A673 (cell line): ENCODE measurements at regions not wholly inside any gene's neighbourhood (a gene's known extent, or its start where the extent isn't known, plus 50 kb on each side); places are given as distances from the start of the nearest gene placed in this dataset.

Source experiments
- BruUV-seq: library from RNA; stranded (reverse); fragments of 400-500 nt; replicated peaks from 2 replicates; lab custom pipeline; 2021; lab: Mats Ljungman, UMichigan
- CTCF ChIA-PET: fragments of 300-600 bp; sonication (Branson Sonifier 250); formaldehyde crosslinking; loops from one replicate; lab custom pipeline; 2022; ENCODE audit warnings: antibody characterized with exemption; lab: Charles Lee
- POLR2A ChIA-PET: fragments of 300-600 bp; sonication (Branson Sonifier 250); formaldehyde crosslinking; loops from one replicate; lab custom pipeline; 2022; ENCODE audit warnings: antibody characterized with exemption; ENCODE audit not compliant: low non-redundant PET; lab: Charles Lee
- DNase-seq: peaks from one replicate; pipeline ENCODE4 v3.0.0-alpha.2; 2015; ENCODE audit warnings: low spot score
- H3K27ac ChIP-seq: fragments of 200-600 bp; sonication (generic); 2 replicates; pipeline ENCODE4 v1.5.1; 2016; ENCODE audit warnings: mixed run types, low read depth, mild to moderate bottlenecking, mixed read lengths, antibody characterized with exemption, low read length; ENCODE audit not compliant: poor library complexity, severe bottlenecking
- H3K27me3 ChIP-seq: fragments of 200-600 bp; sonication (generic); replicated peaks from 2 replicates; pipeline ENCODE4 v1.6.1; 2017; ENCODE audit warnings: mixed run types, low read depth, mild to moderate bottlenecking, mixed read lengths, antibody characterized with exemption, low read length; ENCODE audit not compliant: insufficient read depth, poor library complexity
- H3K36me3 ChIP-seq: fragments of 200-600 bp; sonication (generic); 2 replicates; pipeline ENCODE4 v1.6.1; 2016; ENCODE audit warnings: mixed run types, mild to moderate bottlenecking, mixed read lengths, antibody characterized with exemption, low read length; ENCODE audit not compliant: insufficient read depth, poor library complexity, severe bottlenecking
- H3K4me1 ChIP-seq: fragments of 200-600 bp; sonication (generic); 2 replicates; pipeline ENCODE4 v1.6.1; 2017; ENCODE audit warnings: mixed run types, mild to moderate bottlenecking, mixed read lengths, antibody characterized with exemption, low read length; ENCODE audit not compliant: insufficient read depth, poor library complexity, severe bottlenecking
- H3K4me3 ChIP-seq: fragments of 200-600 bp; sonication (generic); 2 replicates; pipeline ENCODE4 v1.5.1; 2016; ENCODE audit warnings: low read depth, mixed run types, mild to moderate bottlenecking, mixed read lengths, low read length; ENCODE audit not compliant: poor library complexity, severe bottlenecking
- H3K9me3 ChIP-seq: fragments of 200-600 bp; sonication (generic); 2 replicates; pipeline ENCODE4 v1.6.1; 2016; ENCODE audit warnings: mixed run types, low read depth, mild to moderate bottlenecking, mixed read lengths, antibody characterized with exemption, low read length; ENCODE audit not compliant: poor library complexity, severe bottlenecking
- EZH2 ChIP-seq: fragments of 200-600 bp; sonication (generic); IDR thresholded peaks from 2 replicates; pipeline ENCODE4 v1.6.1; 2017; ENCODE audit warnings: borderline replicate concordance, low read depth, mild to moderate bottlenecking, mixed read lengths, antibody characterized with exemption, low read length; ENCODE audit not compliant: poor library complexity, severe bottlenecking
- intact Hi-C: fragments of 100-400 bp; cut with micrococcal nuclease; formaldehyde crosslinking; loops from one replicate; pipeline ENCODE4 v1.10.0; 2022; ENCODE audit not compliant: unreplicated experiment
- TF ChIP-seq, protein P1 (sequence below): fragments of 300-800, 200-600 bp; sonication (generic); conservative IDR thresholded peaks from 2 replicates; pipeline ENCODE4 v1.5.1; 2017; ENCODE audit warnings: low read depth, mild to moderate bottlenecking, antibody characterized with exemption, low read length, moderate library complexity, mixed read lengths

DNA sequence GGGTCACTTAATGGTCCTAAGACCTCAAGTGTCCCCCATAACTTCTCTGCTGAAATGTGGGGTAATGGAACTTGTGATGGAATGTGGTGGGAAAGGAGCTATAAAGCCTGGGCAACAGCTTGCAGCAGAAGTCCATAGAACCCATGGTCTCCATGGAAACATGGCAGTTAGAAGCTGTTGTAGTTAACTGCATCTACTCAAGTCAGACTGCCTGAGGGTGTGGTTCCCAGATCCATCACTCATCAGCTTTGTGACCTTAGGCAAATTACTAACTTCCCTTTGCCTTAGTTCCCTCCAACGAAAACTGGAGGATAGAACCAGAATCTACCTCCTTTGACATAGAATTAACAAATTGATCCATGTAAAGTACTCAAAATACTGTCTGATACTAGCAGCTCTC is 113.0 kb downstream of the SPATA18 start:
- CTCF ChIA-PET: no interaction called here
- H3K4me3 ChIP-seq: no peak overlapping the region
- intact Hi-C loops: no loop called here
- no peak for DNase-seq
- no TSS peak for BruUV-seq
- no peaks in the 10 kb centered on the region for H3K9me3 ChIP-seq
- POLR2A ChIA-PET: no interaction called here
- TF ChIP-seq, protein P1, sequence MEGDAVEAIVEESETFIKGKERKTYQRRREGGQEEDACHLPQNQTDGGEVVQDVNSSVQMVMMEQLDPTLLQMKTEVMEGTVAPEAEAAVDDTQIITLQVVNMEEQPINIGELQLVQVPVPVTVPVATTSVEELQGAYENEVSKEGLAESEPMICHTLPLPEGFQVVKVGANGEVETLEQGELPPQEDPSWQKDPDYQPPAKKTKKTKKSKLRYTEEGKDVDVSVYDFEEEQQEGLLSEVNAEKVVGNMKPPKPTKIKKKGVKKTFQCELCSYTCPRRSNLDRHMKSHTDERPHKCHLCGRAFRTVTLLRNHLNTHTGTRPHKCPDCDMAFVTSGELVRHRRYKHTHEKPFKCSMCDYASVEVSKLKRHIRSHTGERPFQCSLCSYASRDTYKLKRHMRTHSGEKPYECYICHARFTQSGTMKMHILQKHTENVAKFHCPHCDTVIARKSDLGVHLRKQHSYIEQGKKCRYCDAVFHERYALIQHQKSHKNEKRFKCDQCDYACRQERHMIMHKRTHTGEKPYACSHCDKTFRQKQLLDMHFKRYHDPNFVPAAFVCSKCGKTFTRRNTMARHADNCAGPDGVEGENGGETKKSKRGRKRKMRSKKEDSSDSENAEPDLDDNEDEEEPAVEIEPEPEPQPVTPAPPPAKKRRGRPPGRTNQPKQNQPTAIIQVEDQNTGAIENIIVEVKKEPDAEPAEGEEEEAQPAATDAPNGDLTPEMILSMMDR: no peak
- TF ChIP-seq EZH2: no peak
- no peak overlapping the region for H3K27ac ChIP-seq
- no peaks in the 10 kb centered on the region for H3K4me1 ChIP-seq
- no peaks in the 10 kb centered on the region for H3K36me3 ChIP-seq
- H3K27me3 ChIP-seq: no peaks in the 10 kb centered on the region

DNA sequence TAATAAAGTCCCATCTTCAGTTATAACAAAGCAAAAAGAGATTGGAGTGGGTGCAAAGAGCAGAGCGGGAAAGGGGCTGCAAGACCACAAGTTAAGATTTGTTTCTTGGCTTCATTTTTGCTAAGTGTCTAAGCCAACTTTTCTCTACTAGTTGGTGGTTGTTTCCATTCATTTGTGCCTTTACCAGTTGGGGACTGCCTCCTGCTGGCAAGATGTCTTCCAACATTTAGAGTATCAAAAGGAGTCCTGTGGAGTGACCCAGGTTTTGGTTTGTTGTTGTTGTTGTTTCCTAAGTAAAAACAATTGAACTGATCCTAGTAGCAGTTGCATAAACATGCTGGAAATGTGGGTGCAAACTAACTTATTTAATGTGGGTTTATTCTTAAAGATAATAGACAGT is 121.1 kb downstream of the SPATA18 start:
- no TSS peak for BruUV-seq
- Histone ChIP-seq H3K4me3 (no peak overlapping the region), H3K27ac (no peak overlapping the region), H3K9me3 (no peaks in the 10 kb centered on the region), H3K4me1 (peaks cover 16% of the 10 kb centered on the region), H3K27me3 (no peaks in the 10 kb centered on the region), H3K36me3 (no peaks in the 10 kb centered on the region)
- ChIA-PET CTCF (no interaction called here), POLR2A (no interaction called here)
- DNase-seq: no peak
- no peak for TF ChIP-seq EZH2
- TF ChIP-seq, protein P1: 0 out of 2 replicates have a peak, but pooled peaks have one; percentile 20
- intact Hi-C loops: no loop called here

DNA sequence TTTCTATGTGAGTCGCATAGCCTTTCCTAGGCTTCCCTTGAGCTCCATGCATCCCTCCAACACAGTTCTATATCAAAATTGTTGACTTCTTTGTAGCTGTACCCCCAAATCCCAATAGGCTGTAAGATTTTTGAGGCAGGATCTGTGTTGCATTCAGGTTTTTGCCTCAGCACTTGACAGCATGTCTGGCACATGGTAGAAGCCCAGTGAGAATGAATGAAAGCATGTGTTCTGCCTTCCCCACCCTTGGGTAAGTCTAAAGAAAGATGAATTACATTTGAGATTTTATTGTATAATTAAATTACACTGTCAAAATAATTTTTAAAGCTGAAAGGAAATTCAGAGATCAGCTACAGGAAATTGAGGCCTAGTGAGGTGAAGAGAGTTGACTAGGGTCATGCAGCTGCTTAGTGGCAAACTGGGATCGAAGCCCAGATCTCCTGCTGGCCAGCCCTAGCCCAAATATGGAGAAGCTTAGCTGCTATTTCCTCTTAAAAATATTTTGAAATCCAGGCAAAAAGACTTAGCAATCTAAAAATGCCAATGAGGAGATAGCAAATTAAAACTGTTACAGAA is 122.5 kb downstream of the SPATA18 start:
- no TSS peak for BruUV-seq
- CTCF ChIA-PET: interaction anchor here (0.7 kb wide), 1 partner anchor 489 kb away, joined by 4 read pairs; no protein-coding TSS in a partner anchor
- H3K4me1 ChIP-seq: peaks cover 16% of the 10 kb centered on the region
- DNase-seq: peak; percentile 77
- H3K27ac ChIP-seq: peak overlapping the region; percentile 83
- no peak overlapping the region for H3K4me3 ChIP-seq
- POLR2A ChIA-PET: no interaction called here
- peaks cover 5% of the 10 kb centered on the region for H3K9me3 ChIP-seq
- intact Hi-C loops: no loop called here
- H3K36me3 ChIP-seq: no peaks in the 10 kb centered on the region
- TF ChIP-seq, protein P1: no peak
- no peak for TF ChIP-seq EZH2
- H3K27me3 ChIP-seq: no peaks in the 10 kb centered on the region
